ENCODE measurements at regions not wholly inside any gene's neighbourhood (a gene's known extent, or its start where the extent isn't known, plus 50 kb on each side); places are given as distances from the start of the nearest gene placed in this dataset.

DNA sequence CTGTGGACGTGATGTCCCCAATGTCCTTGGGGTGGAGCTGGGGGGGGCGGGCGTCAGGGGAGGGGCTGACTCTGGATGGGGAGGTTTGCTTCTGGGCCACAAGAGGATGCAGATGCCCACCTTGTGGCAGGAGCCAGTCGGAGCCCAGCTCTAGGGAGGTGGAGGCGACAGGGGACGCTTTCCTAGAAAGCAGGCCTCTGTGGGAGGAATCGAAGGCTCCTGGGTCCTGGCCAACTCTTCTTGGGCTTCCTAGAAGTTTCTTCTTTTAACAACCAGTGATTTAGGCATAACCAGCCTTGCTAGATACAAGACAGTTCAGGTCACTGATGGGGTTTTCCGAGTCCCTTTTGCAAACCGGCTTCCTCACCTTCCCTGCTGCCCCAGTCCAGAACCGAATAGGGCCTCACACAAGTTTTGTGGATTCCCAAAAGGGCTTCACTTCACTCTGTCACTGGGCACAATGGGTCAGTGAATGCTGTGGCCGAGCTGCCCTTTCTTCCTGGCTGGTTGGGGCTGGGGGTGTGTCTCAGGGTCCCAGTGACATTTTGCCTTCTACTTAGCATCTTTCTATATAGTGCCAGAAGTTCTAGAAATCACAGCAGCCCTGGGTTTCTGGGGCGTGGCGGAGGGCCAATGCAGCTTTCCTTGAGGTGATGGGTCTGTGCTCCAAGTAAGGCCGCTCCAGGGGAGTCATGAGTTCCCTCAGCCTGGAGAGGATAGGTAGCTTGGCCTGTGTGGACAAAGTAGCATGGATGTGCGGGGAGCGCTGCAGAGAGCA, 78.4 kb upstream of the FOXP4 start:
- no peak overlapping the region for H3K27ac Mint-ChIP-seq
- no peak overlapping the region for H2BK20ac ChIP-seq (ENCODE audit: low read depth, low read length, poor library complexity, severe bottlenecking)
- H2BK5ac ChIP-seq (ENCODE audit: insufficient read length, low read length): no peak overlapping the region
- H2BK120ac ChIP-seq (ENCODE audit: low read depth, low read length, poor library complexity, severe bottlenecking): no peak overlapping the region
- H3K14ac ChIP-seq (ENCODE audit: insufficient read depth, low read length): no peak overlapping the region
- H3K79me2 ChIP-seq (ENCODE audit: insufficient read depth, low read length): no peaks in the 10 kb centered on the region
- H3K4ac ChIP-seq (ENCODE audit: low read depth, low read length): no peak overlapping the region
- H3K9ac ChIP-seq (ENCODE audit: extremely low read depth, insufficient read length, low read length): no peak overlapping the region
- H2AFZ ChIP-seq (ENCODE audit: low read length): no peak overlapping the region
- H3K23ac ChIP-seq (ENCODE audit: insufficient read length, low read depth, low read length): no peak overlapping the region
- no peak overlapping the region for H2BK15ac ChIP-seq (ENCODE audit: low read depth, low read length)
- no peak for DNase-seq
- no peaks in the 10 kb centered on the region for H4K20me1 ChIP-seq (ENCODE audit: control insufficient read depth, insufficient read depth, insufficient read length)
- H3K79me1 ChIP-seq (ENCODE audit: insufficient read depth, low read depth, low read length, poor library complexity, severe bottlenecking): no peaks in the 10 kb centered on the region
- no peaks in the 10 kb centered on the region; a peak in 2 of 5 replicates for H3K9me3 Mint-ChIP-seq
- TF ChIP-seq, protein P1, sequence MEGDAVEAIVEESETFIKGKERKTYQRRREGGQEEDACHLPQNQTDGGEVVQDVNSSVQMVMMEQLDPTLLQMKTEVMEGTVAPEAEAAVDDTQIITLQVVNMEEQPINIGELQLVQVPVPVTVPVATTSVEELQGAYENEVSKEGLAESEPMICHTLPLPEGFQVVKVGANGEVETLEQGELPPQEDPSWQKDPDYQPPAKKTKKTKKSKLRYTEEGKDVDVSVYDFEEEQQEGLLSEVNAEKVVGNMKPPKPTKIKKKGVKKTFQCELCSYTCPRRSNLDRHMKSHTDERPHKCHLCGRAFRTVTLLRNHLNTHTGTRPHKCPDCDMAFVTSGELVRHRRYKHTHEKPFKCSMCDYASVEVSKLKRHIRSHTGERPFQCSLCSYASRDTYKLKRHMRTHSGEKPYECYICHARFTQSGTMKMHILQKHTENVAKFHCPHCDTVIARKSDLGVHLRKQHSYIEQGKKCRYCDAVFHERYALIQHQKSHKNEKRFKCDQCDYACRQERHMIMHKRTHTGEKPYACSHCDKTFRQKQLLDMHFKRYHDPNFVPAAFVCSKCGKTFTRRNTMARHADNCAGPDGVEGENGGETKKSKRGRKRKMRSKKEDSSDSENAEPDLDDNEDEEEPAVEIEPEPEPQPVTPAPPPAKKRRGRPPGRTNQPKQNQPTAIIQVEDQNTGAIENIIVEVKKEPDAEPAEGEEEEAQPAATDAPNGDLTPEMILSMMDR (conservative IDR thresholded peaks at IDR 0.05): no peak
- WGBS (ENCODE audit: extremely low coverage, insufficient read length, low lambda C conversion rate): no CpG with 5 or more reads among the region's 16 CpGs
- no peak overlapping the region for H3K56ac ChIP-seq (ENCODE audit: insufficient read length, low read depth, low read length)
- peaks cover 28% of the 10 kb centered on the region; the same call in 1 of the 2 replicates for H3K27me3 ChIP-seq (ENCODE audit: insufficient read depth, low read length)
- H3K18ac ChIP-seq (ENCODE audit: insufficient read length, low read depth, low read length): no peak overlapping the region
- no peak overlapping the region for H4K8ac ChIP-seq (replicated peaks; ENCODE audit: insufficient read length, low read depth, low read length)
- peaks cover 39 to 50% of the 10 kb centered on the region in 2 experiments for H3K4me1 Mint-ChIP-seq
- H3K4me3 Mint-ChIP-seq: peak overlapping the region in 1 of 2 experiments; percentile 47; a peak in 2 of 5 replicates
- peaks cover 99% of the 10 kb centered on the region for H3K27me3 Mint-ChIP-seq (ENCODE audit: low read depth)
- no peak overlapping the region for H2BK12ac ChIP-seq (ENCODE audit: insufficient read length, low read depth, low read length)
- H2AK5ac ChIP-seq (ENCODE audit: insufficient read length, low read length): no peak overlapping the region
- H3K9me3 ChIP-seq (ENCODE audit: control insufficient read depth, low read depth, low read length): no peaks in the 10 kb centered on the region
- H3K27ac ChIP-seq (ENCODE audit: insufficient read length, low read depth, low read length): no peak overlapping the region
- H3K4me2 ChIP-seq (ENCODE audit: insufficient read depth, insufficient read length, low read length): no peak overlapping the region
- no peak overlapping the region for H4K5ac ChIP-seq (ENCODE audit: insufficient read length, low read depth, low read length)
- peaks cover 13% of the 10 kb centered on the region for H3K23me2 ChIP-seq (ENCODE audit: insufficient read length, low read depth, low read length, poor library complexity, severe bottlenecking)
- H3T11ph ChIP-seq (ENCODE audit: low read length): no peak overlapping the region
- H3K4me1 ChIP-seq (ENCODE audit: insufficient read depth, low read length): peaks cover 9% of the 10 kb centered on the region; the same call in 1 of the 2 replicates
- peak overlapping the region; percentile 4 for H4K91ac ChIP-seq (ENCODE audit: insufficient read length, low read depth, low read length)
- no peaks in the 10 kb centered on the region; a peak in 1 of 7 replicates for H3K36me3 Mint-ChIP-seq (ENCODE audit: insufficient read depth in 1 of 3, low read depth in 3 of 3)
